ENCODE measurements at regions not wholly inside any gene's neighbourhood (a gene's known extent, or its start where the extent isn't known, plus 50 kb on each side); places are given as distances from the start of the nearest gene placed in this dataset.

GRCh38 chr3:26346497-26346896, 276.1 kb upstream of the LRRC3B start:
- Histone ChIP-seq H3K9ac (ENCODE audit: low read length) (no peak overlapping the region), H3K4me3 (ENCODE audit: low read length) (no peak overlapping the region), H3K9me2 (ENCODE audit: insufficient read depth, low read length) (no peaks in the 10 kb centered on the region), H3K9me3 (ENCODE audit: low read length) (no peaks in the 10 kb centered on the region), H4K20me1 (ENCODE audit: insufficient read depth) (no peaks in the 10 kb centered on the region), H3F3A (ENCODE audit: insufficient read depth, low read length, poor library complexity, severe bottlenecking) (no peaks in the 10 kb centered on the region), H3K4me2 (ENCODE audit: low read length) (no peak overlapping the region), H3K27ac (ENCODE audit: low read length) (no peak overlapping the region), H2AFZ (ENCODE audit: low read depth, low read length) (no peak overlapping the region), H3K36me3 (ENCODE audit: insufficient read depth, low read length) (no peaks in the 10 kb centered on the region), H3K27me3 (ENCODE audit: insufficient read depth, low read depth, low read length) (no peaks in the 10 kb centered on the region), H3K79me2 (replicated peaks; ENCODE audit: insufficient read depth, low read length) (no peaks in the 10 kb centered on the region)
- TF ChIP-seq RAD21 (conservative IDR thresholded peaks at IDR 0.05) = no peak
- no peak for TF ChIP-seq TAF1 (IDR thresholded peaks at IDR 0.05; ENCODE audit: low read depth)
- TF ChIP-seq POLR2AphosphoS5 (IDR thresholded peaks at IDR 0.05) = no peak
- no peak for TF ChIP-seq EZH2 (IDR thresholded peaks at IDR 0.05; ENCODE audit: borderline replicate concordance, insufficient read depth, low read length, poor library complexity, severe bottlenecking)
- TF ChIP-seq SMC3 (conservative IDR thresholded peaks at IDR 0.05; ENCODE audit: poor library complexity) = no peak
- TF ChIP-seq EP300 (conservative IDR thresholded peaks at IDR 0.05; ENCODE audit: poor library complexity, severe bottlenecking) = no peak
- no peak for TF ChIP-seq MXI1 (conservative IDR thresholded peaks at IDR 0.05; ENCODE audit: poor library complexity, severe bottlenecking)
- no peak for TF ChIP-seq CTCF (IDR thresholded peaks at IDR 0.05; ENCODE audit: poor library complexity, severe bottlenecking)
- TF ChIP-seq REST (IDR thresholded peaks at IDR 0.05; ENCODE audit: borderline replicate concordance) = no peak

GRCh38 chr3:26347150-26347549, 275.4 kb upstream of the LRRC3B start:
- no peaks in the 10 kb centered on the region for H3K9me2 ChIP-seq (ENCODE audit: insufficient read depth, low read length)
- no peak overlapping the region for H2AFZ ChIP-seq (ENCODE audit: low read depth, low read length)
- no peak overlapping the region for H3K9ac ChIP-seq (ENCODE audit: low read length)
- TF ChIP-seq TAF1 (IDR thresholded peaks at IDR 0.05; ENCODE audit: low read depth) (no peak), CTCF (IDR thresholded peaks at IDR 0.05; ENCODE audit: poor library complexity, severe bottlenecking) (no peak), EP300 (conservative IDR thresholded peaks at IDR 0.05; ENCODE audit: poor library complexity, severe bottlenecking) (no peak), POLR2AphosphoS5 (IDR thresholded peaks at IDR 0.05) (no peak), SMC3 (conservative IDR thresholded peaks at IDR 0.05; ENCODE audit: poor library complexity) (no peak), EZH2 (IDR thresholded peaks at IDR 0.05; ENCODE audit: borderline replicate concordance, insufficient read depth, low read length, poor library complexity, severe bottlenecking) (no peak), MXI1 (conservative IDR thresholded peaks at IDR 0.05; ENCODE audit: poor library complexity, severe bottlenecking) (no peak), RAD21 (conservative IDR thresholded peaks at IDR 0.05) (no peak), REST (IDR thresholded peaks at IDR 0.05; ENCODE audit: borderline replicate concordance) (no peak)
- H3K79me2 ChIP-seq (replicated peaks; ENCODE audit: insufficient read depth, low read length) = no peaks in the 10 kb centered on the region
- no peaks in the 10 kb centered on the region for H3K9me3 ChIP-seq (ENCODE audit: low read length)
- no peaks in the 10 kb centered on the region for H3F3A ChIP-seq (ENCODE audit: insufficient read depth, low read length, poor library complexity, severe bottlenecking)
- H4K20me1 ChIP-seq (ENCODE audit: insufficient read depth) = no peaks in the 10 kb centered on the region
- H3K27me3 ChIP-seq (ENCODE audit: insufficient read depth, low read depth, low read length) = no peaks in the 10 kb centered on the region
- H3K4me2 ChIP-seq (ENCODE audit: low read length) = no peak overlapping the region
- H3K27ac ChIP-seq (ENCODE audit: low read length) = no peak overlapping the region
- H3K36me3 ChIP-seq (ENCODE audit: insufficient read depth, low read length) = no peaks in the 10 kb centered on the region
- H3K4me3 ChIP-seq (ENCODE audit: low read length) = no peak overlapping the region

All from neural cell (in vitro differentiated cells).